ENCODE measurements at regions not wholly inside any gene's neighbourhood (a gene's known extent, or its start where the extent isn't known, plus 50 kb on each side); places are given as distances from the start of the nearest gene placed in this dataset.
"Not testable (repeated sequence)": the region's sequence is repeated elsewhere in the genome, so short reads cannot be mapped to it uniquely, and the experiment has no call there.

DNA sequence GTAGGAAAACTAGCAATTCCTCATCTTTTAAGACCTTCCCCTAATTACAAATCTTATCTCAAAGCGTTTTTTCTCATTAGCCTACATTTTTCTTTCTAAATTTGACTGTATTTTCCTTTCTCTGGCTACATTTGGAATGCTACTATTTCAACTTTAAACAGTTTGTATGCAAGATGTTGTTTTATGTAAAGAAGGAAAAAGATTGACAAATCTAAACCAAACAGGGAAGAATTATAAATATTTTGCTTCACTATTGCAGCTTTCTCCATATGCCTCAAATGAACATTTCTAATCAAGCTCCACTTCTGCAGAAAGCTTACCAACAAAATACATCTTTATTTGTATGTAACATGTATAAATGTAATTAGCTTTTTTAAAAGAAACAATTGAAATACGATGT lies 156.2 kb downstream of the MZT1 start:
- no peak for DNase-seq

DNA sequence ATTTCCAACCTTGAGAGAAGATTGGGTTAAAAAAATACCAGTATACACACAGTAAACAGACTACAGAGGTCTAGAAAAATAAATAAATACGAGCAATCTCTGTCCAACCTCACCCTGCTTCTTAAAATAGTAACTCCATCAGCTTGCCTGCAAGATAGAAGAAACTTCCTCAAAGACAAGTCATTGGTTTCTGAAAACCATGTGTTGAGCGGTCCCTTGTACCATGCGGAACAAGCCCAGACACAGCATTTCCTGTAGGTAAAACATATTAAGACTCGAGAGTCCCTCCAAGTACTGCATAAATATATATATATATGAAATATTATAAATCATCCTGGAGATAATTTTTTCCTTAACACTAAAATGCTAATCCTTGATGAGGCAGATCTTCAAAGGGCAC lies 157.4 kb downstream of the MZT1 start:
- DNase-seq, result no peak

DNA sequence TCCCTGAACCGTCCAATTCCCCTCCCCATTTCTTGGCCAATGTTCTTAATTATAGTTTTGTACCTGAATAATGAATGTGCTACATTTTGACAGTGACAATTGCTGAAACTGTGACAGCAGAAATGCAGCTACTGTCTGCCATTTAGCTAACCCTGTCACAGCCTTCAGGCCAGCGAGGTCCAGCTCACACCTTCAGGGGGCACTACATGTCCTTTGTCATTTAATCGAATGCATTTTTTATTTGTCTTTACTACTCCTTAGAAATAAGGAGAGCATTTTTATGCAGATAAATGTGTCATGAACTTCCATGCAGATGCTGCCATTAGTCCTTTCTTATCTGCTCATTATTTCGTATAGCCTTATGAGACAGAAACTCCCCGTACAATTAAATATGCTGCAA lies 159.9 kb downstream of the MZT1 start:
- DNase-seq, result no peak

DNA sequence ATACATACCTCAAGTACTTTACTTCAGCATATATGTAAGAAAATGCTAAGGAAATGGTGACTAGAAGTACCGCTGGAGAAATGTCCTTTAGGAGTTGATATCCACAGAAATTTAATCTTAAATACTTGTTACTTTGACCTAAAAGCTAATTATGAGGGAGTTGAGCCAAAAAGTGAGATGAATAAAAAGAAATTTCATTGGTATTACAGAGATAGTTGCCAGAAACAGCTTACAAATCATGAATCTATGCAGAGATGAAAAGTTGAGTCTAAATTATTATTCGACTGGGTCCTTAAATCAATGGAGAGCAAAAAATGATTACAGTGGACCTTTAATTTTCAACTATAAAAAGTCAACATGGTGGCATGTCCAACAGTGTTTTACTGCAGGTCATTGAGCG lies 160.9 kb downstream of the MZT1 start:
- no peak for DNase-seq

DNA sequence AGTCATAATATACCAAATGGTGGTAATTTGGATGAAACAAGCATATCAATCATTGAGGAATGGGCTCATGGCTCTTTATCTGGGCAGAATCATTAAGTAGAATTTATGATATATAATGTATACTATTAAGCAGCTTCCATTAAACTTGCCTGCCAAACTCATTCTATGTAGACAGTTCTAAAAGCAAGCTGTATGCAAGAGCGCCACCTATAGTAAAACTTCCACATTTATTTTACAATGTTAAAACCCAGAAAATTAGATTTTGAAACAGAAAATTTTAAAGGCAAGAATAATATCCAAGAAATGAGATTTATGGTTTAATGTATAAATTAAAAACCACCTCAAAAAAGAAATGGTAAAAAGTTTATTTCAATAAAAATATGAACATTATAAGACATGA lies 161.5 kb downstream of the MZT1 start:
- DNase-seq, result no peak

DNA sequence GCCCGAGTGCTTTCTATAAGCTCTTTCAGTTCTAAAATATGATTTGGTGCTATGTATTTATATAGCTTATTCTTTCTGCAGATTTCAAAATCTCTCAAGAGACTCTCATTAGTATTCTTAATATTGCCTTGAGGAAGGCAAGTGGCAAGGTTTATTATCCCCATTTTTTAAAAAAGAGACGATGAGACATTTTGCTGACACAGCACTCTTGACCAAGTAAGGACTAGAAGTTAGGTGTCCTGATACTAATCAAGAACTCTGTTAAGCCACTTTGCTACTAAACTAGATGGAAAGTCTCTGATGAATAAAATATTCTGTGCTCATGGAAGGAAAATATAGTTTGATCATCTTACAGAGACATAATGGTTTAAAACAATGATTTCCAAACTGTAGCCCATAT lies 164.7 kb downstream of the MZT1 start:
- DNase-seq, result no peak

DNA sequence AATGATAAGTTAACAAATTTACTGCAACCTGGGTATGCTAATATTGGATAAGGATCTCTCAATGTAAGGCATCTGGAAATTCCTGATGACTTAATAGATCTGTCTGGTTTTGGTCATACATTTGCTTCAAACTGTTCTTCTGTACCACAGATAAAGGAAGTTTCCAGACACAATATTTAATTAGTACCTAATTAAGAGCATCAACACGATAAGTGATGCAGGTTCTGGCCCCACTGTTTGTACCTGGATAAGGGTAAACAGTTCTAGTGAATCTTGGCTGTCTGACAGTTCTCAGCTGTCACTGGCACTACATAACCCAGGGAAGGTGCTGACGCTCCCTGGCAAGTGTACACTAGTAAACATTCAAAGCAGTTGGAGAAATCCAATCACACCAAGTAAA lies 165.6 kb downstream of the MZT1 start:
- no peak for DNase-seq

DNA sequence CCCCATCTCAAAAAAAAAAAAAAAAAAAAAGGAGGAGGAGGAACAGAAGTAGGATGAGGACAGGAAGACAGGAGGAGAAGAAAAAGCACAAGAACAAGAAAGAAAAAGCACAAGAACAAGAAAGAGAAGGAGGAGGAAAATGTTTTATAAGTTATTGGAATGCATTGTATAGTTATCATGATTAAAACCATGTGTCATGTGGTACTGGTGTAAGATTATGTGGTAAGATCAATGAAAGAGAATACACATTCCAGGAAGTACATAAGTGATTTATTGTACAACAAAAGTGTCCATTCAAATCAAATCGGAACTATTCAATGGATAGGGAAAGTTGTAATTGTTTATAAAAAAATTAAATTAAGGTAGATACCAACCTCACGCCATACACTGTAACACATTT lies 167.7 kb downstream of the MZT1 start:
- DNase-seq, result no peak

DNA sequence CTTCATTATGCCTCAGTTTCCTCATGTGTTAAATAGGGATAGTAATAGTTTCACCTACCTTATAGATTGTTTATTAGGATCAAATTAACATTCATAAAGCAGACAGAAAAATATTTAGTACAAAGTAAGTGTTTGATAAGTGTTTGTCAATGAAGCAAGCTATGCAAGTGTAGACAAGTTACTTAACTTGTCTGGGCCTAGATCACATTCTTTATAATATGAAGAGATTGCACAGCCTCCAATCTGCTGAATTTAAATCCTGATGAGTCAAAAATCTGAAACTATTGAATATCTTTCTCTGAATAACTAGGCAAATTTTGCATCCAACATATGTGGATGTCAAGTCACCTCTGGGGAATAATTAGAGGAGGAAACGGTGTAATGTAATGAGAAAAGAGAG lies 170.5 kb downstream of the MZT1 start:
- no peak for DNase-seq

DNA sequence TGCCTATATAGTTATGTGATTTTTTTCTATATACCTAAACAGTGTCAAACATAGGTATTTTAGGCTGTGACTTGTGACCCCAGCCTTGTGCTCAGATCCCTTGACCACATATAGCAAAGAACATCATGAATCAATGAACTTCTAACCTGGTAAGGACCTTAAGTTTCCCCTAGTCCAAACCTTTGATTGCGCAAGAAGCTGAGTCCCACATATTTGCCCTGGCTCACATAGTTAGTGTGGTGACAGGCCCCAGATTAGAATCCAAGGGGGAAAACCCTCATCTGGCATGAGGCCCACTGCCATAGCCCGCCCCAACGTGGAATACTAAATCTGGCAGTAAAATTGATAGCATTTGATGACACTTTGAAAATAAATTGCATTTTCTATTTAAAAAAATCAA lies 171.8 kb downstream of the MZT1 start:
- DNase-seq, result no peak

DNA sequence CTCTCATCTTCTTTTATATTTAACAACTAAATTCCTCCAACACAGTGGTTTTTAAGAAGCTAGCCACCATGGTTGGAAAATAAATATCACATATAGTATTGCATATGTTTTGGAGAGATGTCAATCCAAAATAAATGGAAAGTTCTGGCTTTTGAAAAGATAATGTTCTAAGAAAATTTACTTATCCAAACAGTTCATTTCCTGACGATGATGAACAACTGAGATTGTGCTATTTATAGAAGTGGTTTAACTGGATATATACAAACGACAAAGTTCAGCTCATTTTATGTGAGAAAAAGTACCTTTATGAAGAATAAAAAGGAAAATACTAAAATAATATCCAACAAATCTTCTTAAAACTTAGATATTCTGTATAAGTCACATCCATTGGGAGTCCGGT lies 174.7 kb downstream of the MZT1 start:
- DNase-seq, result no peak

DNA sequence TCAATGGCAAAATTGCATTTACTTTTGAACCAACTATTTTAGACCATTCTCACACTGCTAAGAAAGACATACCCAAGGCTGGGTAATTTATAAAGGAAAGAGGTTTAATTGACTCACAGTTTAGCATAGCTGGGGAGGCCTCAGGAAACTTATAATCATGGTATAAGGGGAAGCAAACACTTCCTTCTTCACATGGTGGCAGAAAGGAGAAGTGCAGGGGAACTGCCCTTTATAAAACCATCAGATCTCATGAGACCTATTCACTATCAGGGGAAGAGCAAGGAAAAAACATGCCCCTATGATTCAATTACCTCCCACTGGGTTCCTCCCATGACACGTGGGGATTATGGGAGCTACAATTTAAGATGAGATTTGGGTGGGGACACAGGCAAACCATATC lies 181.5 kb downstream of the MZT1 start:
- not testable (repeated sequence) for DNase-seq

DNA sequence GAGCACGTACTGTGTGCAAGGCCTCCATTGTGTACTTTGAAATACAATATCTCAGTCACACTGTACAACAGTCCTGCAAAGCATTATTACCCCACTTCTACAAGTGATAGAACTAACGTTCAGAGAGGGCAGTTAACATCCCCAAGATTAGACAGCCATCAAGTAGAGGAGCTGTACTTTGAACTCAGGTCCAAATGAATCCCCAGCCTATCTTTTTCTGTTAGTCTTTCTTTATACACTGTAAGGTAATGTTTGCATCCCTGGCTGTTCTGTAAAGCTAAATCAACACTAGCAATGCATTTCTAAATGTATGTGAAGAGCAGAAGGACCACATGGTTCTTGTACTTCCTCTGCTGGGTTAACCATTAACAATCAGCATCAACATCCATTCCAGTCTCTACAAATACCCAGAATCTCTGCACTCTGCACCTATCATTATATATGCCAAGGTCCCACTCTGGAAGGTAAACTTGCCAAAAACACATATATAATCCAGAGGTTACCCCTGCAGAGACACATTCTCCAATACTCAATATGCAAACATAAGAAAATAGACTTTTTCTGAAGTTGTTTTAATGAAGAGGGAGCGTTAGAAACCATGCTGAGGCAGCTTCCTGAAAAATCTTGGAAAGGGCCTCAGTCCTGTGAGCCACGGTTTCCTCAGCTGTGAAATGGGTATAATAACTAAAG lies 182.3 kb downstream of the MZT1 start:
- DNase-seq, result no peak

DNA sequence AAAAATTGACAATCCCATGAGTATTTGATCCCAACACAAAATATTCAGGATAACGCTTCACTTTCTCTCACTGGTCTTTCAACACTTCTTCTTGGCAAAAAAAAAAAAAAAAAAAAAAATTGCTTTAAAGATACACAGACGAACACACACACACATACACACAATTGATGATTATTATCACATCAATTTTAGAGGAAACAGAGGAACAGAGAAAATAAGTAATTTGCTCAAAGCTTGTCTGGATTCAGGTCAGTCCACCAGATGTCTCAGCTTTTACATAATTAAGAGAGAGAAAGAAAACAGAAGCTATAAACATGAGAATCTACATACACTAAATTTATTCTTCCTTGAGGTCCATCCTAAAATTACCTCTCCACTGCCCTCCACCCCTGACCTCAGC lies 183.4 kb downstream of the MZT1 start:
- DNase-seq, result no peak

DNA sequence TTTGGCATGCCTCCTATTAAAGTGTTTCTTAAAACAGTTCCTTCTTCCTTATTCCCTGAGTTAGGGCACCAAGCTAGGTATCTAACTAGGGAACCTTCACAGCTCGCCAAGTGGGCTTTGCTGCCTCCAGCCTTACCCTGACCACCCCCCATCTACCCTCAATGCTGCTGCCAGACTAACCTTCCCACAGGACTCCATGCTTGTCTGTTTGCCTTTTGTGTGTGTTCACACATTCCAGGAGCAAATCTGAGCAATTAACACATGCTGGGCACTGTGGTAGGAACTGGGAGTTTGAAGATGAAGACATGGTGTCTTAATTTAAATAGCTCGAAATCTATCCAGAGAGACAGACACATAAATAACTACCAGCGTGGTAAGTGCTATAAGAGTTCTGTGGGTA lies 185.2 kb downstream of the MZT1 start:
- no peak for DNase-seq

DNA sequence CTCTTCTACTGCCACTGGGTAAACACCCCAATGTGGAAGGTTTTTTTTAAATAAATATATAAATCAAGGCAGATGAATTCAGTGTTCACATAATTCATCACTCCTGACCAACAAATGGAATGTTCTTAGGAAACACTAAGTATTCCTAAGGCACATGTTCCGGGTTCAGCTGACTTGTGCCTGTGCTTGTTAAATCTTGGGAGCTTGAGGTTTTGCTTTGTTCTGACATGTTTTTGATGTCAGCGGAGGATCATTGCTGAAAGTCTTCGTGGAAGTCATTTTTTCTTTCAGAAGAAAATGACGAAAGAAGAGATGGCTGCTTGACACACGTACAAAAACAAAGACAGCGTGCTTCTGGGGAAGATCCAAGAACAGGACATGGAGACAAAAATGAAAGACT lies 185.8 kb downstream of the MZT1 start:
- no peak for DNase-seq

DNA sequence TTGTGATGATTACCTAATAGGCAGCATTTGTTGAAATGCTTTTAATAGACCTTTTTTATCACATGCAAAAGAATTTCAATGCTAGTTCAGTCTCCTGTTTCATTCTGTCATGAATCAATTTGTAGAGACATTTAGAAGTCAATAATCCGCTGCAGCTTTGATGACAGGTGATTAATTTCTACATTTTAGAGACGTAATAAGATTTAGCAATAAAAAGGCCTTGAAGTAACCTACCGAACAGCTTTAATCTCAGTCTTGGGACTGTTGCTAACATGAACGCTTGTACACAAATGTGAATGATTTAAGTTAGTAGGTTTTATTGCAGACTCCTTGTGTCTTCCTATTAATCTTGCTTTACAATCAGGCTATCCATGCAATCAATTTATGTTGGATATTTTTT lies 186.5 kb downstream of the MZT1 start:
- no peak for DNase-seq

DNA sequence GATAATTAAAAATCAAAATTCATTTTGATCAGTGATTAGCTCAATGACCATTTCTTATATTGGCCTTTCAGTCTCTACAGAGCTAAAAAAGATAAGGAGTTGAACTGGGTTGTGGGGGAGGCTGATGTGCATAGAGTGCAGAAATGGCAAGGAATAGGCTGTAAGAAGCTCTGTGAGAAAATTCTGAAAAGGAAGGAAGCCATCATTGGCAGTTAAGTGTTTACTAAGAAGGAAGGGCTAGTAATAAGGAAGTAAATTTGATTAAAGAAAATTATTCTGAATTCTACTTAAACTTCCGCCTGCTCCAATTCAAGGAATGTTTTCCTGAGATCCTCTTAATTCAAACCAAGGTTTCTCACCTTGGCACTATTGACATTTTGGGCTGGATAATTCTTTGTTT lies 187.5 kb downstream of the MZT1 start:
- no peak for DNase-seq

DNA sequence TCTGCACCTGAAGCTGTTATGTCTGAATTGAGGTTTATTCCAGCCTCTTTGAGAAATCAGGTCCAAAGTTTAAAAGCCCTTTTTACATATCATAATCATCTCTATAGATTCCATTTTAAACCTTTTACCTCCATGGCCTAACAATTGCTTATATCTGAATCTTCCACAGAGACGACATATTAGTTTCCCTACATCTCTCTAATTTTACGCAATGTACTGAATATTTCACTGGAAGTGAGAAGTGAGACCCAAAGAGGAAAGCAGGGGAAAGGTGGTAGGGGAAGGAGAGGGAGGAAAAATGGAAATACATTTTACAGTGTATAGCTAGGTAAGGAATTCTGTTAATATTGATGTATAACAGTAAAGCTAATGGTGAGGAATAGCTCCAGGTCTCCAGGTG lies 189.6 kb downstream of the MZT1 start:
- no peak for DNase-seq

DNA sequence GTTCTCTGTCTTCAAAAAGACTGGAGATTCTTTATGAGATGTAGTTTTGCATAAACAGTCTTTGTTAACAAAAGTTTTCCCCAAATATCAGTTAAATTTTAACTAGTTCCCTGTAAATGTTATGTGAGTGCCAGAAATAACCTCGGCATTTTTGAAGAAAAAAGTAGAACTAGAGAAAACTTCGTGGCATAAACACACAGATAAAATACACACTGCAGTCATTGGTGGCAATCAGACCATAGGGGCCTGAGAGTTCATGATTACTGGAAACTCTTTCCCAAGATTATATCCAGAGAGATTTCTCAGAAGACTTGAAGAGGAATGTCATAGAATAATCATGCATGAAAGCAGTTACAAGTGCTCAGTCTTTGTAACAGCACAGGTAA lies 190.0 kb downstream of the MZT1 start:
- DNase-seq, result no peak

DNA sequence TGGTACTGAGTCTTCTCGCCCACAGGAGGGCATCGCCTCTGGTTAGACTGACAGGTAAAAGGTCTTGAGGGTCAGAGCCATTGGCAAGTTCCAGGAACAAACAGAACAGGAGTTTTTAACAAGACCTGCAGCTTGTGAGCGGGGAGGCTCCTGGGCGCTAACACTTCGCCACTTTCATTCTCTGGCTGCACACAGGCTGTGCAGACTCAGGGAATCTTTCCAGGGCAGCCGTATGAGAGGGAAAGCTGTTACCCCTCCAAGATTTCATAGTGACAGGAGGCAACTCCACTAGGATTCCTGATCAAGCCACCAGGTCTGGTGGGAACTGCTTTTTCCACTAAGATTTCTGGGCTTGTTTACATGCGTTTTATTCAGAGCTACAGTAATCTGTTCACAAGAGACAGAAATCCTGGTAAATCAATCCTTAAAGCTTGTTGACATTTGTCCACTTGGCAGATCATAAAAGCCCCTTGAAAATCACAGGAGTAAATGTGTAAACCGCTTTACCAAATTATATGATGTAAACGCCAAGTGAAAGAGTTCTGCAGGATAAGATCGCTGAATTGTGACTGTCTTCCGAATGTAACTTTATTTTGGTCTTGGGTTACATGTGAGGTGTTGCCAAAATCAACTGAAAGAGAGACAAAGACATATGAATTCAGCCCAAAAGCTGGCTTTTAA lies 190.6 kb downstream of the MZT1 start:
- DNase-seq, result no peak

DNA sequence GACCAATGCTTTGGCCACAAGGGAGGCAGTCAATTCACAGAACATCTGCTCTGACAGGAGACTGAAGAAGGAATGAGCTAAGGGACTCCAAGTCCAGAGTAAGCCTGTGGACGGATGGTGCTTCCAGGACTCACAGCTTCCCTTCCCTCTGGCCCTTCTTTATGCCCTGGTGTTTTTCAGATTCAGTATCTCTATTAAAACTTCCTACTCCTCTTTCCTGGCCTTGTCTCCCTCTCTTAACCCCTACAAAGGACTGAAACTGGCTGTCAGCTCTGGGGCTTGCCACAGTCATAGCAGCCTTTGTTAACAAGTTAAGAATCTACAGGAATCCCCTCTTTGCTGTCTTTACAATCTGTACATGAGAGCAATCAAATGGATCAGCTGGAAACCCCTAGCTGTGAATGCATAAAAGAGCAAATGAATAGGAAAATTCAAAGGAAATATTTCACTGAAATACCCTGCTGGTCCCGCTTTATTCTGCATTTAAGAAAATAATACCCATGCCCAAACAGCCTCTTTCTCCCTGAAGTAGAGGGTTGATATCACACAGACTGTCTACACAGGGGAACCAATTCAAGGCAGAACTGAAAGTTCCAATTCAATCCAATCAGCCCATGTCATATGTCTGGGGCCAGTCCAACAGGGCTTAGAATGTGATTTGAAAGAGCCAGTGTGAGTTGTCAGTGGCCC lies 192.3 kb downstream of the MZT1 start:
- no peak for DNase-seq

DNA sequence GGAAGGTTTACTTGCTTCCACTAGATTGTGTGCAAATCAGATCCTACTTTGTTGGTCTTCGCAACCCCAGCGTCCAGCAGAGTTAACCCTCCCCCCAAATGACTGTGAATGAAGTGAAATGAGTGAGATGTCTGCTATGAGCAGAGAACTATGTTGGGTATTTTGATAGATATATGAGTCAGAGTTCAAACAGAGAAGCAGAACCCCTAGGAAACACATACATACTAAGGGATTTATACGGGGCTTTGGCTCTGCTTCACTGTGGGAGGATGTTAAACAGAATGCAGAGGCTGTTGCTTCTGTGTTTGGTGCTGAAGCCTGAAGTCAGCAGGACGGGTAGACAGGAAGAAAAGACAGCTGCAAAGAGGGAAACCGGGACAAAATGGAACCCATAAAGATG lies 197.0 kb downstream of the MZT1 start:
- DNase-seq, result no peak

DNA sequence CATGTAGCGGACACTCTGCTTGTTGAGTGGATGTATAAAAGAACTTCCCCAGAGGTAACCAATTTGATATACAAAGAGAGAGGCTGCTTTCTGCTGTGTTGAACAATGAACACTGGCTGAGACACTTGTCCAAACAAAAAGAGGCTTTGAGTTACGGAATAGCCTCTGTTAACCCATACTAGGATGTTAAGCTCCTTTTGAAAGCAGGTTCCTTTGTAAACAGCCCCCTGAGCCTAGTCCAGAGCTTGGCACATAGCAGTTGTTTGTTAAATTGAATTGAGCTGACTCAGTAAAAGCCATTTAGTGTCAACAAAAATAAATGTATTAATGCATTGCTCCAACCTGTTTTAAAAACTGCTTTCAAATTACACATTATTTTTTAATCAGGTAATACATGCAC lies 200.1 kb downstream of the MZT1 start:
- no peak for DNase-seq

DNA sequence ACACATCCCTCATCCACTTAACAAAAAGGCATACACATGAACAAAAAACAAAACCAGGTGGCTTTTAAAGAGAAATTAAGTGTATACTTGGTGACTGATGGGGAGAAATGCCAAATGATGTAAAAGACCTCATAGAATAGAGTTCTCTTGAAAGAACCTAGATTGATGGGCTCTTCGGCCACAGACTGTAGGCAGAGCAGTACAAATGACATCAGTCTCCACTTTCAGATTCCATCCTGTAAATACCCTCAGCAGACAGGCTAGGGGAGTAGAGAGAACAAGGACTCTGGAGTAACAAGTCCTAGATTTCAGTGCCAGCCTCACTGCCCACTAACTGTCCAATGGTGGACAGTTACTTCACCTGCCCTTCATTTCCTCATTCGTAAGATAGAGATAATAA lies 203.8 kb downstream of the MZT1 start:
- no peak for DNase-seq

All from stimulated activated naive CD4-positive, alpha-beta T cell (primary cell).